HG03196 (cell line): ENCODE measurements at regions not wholly inside any gene's neighbourhood (a gene's known extent, or its start where the extent isn't known, plus 50 kb on each side); places are given as distances from the start of the nearest gene placed in this dataset.
"Not testable (repeated sequence)": the region's sequence is repeated elsewhere in the genome, so short reads cannot be mapped to it uniquely, and the experiment has no call there.

Source experiments
- ATAC-seq: cut with Tn5 transposase; IDR thresholded peaks from one replicate; pipeline ENCODE4 v1.9.1; 2021; ENCODE audit not compliant: unreplicated experiment

DNA sequence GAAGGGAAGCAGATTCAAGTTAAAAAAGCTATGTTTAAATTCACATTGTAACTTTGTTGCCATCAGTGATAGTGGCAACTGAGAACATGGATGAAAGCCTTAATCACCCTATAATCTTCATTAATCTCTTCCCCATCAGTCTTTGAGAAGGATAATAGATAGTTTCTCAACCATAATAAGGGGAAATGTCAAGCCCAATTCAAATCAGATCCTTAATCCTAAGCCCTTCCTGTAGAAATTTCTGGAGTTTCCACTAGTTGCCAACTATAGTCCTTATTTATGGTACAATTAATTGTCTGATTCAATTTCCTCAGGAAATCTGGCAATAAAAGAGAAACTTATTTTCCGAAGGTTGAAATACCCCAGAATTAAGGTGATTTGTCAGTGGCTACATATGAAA lies 431.8 kb downstream of the ZWINT start:
- no peak for ATAC-seq

DNA sequence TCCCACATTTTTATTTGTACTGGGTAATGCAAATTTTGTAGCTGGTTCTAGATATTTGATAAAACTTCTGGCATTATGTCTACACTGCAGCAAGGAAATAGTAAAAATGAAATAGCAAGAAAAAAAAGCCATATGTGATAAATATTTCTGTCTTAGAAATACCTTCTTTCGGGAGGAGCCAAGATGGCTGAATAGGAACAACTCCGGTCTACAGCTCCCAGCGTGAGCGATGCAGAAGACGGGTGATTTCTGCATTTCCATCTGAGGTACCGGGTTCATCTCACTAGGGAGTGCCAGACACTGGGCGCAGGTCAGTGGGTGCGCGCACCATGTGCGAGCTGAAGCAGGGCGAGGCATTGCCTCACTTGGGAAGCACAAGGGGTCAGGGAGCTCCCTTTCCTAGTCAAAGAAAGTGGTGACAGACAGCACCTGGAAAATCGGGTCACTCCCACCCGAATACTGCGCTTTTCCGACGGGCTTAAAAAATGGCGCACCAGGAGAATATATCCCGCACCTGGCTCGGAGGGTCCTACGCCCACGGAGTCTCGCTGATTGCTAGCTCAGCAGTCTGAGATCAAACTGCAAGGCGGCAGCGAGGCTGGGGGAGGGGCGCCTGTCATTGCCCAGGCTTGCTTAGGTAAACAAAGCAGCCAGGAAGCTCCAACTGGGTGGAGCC lies 461.4 kb downstream of the ZWINT start:
- ATAC-seq = not testable (repeated sequence)

DNA sequence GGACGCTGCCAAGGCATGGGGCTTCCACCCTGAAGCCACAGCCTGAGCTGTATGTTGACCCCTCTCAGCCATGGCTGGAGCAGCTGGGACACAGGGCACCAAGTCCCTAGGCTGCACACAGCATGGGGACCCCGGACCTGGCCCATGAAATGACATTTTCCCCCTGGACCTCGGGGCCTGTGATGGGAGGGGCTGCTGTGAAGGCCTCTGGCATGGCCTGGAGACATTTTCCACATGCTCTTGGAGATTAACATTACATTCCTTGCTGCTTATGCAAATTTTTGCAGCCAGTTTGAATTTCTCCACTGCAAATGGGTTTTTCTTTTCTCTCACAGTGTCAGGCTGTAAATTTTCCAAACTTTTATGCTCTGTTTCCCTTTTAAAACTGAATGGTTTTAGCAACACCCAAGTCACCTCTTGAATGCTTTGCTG lies 463.6 kb downstream of the ZWINT start:
- no peak for ATAC-seq

DNA sequence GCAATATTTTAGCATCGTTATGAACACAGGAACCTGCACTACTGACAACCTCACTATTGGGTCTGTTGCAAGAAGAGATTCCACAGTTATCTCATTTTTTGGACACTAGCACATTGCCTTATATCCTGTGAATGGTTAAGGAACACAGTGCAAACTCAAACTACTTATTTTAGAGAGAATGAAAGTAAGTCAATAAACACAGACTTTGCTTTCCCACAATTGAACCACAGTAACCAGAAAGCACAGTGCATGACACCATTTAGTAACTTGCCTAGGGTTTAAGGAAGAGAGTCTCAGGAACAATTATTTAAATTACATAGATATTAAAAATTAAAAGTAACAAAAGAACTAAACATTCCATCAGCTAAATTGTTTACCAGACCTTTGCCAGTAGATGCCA lies 468.8 kb downstream of the ZWINT start:
- no peak for ATAC-seq

DNA sequence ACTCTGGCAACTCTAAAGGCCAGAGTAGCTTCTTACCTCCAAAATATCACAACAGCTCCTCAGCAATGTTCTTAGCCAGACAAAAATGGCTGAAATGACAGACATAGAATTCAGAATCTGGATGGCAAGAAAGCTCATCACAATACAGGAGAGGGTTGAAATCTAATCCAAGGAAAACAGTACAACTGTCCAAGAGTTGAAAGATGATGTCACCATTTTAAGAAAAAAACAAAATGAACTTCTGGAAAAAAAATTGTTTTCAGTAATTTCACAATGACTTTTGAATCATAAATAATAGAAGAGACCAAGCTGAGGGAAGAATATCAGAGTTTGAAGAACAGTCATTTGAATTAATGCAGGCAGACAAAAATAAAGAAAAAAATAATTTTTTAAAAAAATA lies 479.5 kb downstream of the ZWINT start:
- no peak for ATAC-seq

DNA sequence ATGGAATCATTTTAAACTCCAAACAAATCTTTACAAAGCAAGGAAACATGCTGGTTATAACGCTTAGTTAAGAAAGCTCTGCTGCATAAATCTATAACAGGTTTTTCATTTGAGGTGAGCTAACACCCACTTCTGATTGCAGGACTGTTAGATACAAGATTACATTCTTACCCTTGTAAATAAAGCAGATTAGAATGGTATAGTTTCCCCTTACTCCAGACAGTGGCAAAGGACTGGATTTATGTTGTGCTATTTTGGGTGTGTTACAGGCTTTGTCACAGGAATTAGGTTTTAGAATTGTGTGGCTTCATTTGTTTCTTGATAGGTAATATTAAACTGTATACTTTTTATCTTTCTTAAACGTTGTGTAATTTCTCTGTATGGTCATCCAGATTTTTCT lies 487.6 kb downstream of the ZWINT start:
- ATAC-seq = no peak

DNA sequence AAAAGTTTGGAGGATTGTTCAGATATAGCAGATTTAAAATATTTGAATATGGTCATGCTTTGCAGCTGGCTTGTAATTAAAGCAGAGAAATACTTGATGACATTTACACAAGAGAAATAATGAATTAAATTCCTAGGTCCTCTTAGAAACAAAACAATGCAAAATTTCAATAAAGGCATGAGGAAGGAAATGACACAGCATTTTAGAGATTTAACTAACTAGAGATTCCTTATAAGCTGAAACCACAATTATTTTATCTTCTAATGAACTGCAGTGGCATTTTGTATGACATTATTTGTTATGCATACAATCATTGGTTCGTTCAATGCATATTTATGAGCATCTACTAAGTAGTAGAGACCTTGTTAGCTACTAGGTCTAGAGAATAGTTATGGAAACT lies 490.9 kb downstream of the ZWINT start:
- no peak for ATAC-seq

DNA sequence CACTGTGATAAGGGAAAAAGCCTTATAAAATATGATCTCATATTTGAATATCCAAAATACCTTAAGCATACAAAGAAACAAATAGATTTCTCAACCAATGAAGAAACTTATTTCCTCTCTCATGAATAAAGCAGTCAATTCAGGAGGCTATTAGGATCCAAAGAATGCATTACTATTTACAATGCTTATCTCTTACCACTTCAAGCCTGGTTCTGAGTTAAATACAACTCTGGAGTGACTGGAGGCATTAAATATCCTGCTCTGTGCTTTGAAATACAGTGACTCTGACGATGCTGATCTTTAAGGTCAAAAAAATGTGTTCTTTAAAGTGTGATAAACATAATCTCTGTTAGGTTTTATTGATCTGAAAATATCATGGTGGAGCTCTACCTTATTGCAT lies 493.2 kb downstream of the ZWINT start:
- ATAC-seq = no peak

DNA sequence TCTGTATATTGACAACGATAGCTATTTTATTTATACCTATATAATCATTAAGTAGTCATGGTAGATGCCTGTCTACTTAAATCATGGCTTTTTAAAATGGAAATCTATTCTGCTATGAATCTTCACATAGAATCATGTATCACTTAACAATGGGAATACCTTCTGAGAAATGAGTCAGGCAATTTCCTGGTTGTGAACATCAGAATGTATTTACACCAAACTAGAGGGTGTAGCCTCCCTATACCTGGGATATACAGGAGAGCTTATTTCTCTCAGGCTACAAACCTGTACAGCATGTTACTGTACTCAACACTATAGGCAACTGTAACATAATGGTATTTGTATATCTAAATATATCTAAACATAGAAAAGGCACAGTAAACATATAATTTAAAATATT lies 502.3 kb downstream of the ZWINT start:
- no peak for ATAC-seq

DNA sequence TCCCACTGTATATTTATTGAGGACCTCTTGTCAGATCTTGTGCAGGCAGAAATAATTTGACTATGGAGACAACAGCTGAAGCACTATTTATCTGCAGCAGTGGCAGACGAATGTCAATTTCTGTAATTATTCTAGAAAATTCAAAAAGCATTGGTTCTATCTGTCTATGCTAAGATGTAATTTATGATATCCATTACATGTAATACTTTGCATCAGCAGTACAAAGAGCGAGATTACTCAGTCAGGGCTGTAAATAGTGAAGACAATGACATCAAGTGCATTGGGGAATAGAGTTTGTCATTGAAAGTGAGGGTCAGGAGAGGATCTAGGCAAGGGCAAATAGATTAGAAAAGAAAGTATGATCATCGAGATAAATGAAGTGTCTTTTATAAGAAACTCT lies 508.2 kb downstream of the ZWINT start:
- no peak for ATAC-seq

DNA sequence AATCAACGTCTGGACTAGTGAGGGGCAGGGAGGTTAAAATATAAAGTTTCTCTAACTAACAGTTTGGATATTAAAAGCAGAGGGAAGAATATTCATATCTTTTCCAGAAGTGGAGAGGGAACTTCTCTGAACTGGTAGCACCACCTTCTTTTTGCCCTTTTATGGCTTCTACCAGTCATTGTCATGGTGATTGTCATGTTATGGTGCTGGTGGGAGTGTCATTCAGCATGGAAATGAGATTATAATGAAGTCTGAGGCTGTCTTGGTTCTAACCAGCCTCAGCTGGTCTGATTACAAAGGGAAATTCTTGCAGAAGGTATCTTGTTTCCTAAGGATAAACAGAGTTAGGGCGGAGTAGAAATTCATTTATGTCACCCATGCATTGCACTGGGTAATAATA lies 523.8 kb downstream of the ZWINT start:
- no peak for ATAC-seq

DNA sequence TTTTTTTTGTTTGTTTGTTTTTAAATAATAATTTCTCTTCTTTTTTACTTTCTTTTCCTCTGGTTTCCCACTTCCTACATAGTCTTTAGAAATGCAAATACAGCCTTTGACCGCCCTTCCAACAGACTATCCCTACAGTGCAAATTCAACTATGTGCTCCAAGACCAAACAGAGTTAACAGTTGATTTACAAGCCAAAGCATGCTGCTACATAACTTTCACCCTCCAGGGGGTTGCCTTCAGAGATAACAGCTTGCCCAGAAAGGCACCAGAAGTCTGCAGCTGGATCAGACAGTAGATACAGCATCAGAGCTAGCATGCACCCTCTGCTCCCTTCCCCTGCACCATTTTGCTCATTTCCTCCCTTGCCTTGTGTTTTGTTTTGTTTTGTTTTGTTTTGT lies 539.0 kb downstream of the ZWINT start:
- ATAC-seq = no peak

DNA sequence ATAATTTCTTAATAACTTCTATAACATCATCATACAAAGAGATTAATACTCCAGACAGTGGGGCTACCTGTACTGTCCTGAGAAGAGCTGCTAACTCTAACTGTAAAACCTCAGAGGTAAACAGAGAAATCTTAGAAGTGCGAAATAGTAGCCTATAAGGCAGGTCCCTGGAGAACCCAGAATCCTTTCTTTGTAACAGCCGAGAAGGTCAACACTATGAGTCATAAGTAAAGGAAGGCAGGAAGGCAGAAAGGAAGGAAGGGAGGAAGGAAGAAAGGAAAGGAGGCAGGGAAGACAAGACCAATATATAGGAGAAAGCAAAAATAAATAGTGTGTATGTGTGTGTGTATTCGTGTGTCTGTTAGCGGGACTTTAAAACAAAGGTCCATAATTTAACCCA lies 540.6 kb downstream of the ZWINT start:
- ATAC-seq = no peak

DNA sequence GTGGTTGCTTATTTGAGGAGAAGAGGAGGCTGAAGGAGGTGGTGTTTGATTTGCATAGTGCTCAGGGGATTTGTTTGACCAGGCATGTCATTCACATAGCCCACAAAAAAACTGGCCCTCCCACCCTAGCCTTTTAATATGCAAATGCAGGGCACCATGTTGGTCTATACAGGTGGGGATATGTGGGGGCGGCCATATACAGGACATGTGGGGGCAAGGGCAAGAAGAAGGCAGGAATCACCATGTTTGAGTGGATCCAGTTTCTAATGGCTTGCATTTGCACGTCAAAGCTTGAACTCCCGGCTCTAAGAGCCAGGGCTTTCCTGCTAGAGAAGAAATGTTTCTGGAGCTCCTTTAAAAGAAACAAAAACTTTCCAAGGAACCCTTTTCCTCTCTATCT lies 541.0 kb downstream of the ZWINT start:
- ATAC-seq = no peak

DNA sequence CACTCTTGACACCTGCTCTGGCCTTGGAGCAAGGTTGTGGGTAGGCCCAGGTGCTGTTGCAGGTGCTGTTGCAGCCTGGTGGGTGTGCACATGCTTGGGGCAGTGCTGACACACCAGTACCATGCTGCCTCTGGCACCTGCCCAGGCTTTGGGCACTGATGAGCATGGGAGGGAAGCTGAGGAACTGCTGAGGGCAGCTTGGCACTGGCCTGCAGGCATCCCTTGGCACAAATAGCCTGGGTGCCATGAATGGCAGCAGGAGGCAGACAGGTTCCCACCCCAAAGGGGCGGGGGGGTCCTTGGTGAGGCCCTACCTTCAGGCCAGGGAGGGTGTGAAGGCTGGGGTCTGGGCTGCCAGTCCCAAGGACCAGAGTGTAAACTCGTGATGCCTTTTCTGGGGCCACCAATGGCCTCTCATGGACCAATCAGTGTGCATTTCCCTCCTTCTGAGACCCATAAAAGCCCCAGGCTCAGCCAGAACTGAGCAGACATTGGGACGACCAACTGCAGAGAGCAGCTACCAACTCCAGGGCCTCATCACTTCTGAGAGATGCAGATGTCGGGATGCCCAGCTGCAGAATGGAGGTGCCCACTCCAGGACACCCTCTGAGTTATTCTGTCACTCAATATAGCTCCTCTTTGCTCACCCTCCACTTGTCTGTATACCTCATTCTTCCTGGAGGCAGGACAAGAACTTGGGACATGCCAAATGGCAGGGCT lies 547.4 kb downstream of the ZWINT start:
- no peak for ATAC-seq

DNA sequence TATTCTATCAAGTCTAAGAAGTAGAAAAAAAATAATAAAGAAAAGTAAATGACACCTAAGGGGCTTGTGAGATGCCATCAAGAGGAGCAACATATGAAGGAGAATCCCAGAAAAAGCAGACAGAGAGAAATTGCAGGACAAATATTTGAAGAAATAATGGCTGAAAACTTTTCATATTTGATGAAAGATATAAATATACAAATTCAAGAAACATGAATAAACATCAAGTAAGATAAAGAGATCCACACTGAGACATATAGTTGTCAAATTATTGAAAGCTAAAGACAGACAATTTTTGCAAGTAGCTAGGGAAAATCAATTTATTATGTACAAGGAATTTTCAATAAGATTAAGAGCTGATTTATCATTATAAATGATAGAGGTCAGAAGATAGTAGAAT lies 558.0 kb downstream of the ZWINT start:
- no peak for ATAC-seq

DNA sequence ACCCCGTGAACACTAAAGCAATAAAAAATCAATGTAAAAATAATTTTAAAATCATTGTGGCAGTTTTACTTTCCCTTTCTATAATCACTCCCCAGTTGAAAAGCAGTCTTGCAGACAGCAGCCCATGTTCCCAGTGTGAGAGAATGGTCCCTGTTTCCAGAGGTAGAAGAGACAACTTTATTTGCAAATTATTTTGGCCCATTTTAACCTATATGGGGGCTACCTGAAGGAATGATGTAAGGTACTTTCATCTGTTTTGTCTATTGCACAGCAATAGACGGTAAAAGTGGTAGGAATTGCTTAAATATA lies 559.8 kb downstream of the ZWINT start:
- no peak for ATAC-seq

DNA sequence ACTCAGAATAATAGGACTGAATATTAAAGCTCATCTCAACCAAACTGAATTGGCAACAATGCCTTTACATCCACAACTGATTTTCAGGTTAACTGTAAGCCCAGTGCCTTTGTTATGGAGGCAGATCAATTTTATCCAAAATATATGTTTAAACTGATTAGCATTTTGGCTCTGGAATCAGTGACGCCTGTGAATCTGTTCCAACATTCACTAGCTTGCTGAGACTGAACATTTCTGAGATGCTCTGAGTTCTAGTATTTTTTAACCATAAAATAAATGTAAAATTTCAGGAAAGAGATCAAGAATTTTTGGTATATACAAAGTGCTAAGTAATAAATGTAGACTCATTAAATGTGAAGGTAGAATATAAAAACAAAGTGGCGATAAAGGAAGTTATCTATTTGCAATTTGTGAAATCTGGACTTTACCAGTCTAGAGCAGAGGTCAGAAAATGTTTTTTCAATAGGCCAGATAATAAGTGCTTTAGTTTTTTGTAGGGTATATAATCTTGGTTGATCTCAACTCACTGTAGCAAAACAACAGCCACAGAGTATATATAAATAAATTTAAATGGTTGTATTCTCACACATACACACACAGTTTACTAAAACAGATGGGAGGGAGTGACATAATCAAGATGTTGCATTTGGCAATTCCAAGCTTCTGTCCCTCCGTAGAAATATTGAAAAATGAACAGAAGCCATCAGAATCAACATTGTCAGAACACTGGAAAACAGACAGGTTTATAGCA lies 560.3 kb downstream of the ZWINT start:
- ATAC-seq = no peak

DNA sequence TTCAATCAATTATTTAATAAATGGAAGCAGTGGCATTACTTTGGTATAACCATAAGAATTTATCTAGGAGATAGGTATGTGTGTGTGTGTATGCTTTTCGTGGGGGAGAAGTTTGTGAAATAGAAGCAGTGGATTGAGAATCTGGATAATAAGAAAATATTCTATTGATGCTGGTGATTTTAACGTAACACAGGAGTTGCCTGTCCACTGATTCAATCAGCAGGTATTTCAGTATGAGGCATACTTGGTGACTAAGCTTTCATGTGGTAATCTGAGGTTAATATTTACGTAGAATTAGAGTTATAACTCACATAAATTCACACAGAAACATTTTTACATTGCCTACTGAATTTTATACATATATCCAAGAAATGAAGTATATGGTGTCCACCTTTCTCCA lies 568.0 kb downstream of the ZWINT start:
- ATAC-seq = no peak

DNA sequence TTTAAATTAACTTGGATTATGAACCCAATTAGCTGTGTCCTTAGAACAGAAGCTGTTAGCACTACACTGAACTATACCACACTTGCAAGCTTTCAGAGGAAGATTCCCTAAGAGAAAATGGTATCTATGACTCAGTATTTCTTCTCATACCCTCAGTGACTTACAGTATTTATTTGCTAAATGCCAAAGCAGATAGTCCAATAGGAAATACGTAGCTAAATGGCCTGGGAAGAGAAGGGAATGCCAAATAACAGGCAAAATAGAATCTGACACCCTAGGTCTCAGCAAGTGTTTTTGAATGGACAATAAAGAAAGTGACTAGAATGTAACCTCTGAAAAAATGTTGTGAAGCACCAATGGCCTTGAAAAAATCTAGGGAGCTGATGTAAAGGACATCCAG lies 570.8 kb downstream of the ZWINT start:
- ATAC-seq = not testable (repeated sequence)

DNA sequence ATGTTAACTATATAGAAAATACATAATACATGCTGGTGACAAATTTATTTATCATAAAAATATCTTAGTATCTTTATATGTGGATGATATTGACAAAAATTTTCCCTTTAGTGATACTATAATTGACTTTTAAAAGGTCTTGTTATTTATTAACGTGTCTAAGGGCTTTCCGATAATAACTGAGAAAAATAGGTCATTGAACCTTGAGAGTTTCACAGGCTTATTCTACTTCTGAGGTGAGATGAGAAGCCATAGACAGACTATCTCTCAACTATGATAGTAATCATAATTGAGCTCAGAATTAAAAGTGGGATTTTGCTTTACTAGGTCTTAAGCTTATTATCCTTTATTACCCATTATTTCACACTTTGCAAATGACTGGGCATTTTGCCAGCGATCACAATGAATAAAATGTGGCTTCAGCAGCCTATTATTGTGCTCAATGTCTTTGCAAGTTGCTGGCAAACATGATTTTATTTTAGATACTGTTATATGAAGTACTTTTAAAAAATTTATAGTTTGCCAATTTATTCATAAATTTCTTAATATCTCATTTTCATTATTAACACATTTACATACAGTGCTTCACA lies 574.5 kb downstream of the ZWINT start:
- ATAC-seq = no peak

DNA sequence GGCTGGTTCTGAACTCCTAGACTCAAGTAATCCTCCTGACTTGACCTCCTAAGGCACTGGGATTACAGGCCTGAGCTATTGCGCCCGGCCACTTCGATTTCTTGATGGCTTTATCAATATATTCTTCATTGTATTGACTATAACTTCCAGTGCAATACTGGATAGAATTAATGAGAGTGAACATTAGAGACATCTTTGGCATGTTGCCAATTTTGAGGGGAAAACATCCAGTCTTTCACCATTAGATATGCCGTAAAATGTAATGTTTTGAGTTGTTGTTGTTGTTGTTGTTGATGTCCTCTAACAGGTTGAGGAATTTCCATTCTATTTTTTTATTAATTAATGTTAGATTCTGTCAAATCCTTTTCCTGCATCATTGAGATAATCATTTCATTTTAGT lies 578.9 kb downstream of the ZWINT start:
- ATAC-seq = no peak
